GM23338 (cell line): ENCODE measurements at regions not wholly inside any gene's neighbourhood (a gene's known extent, or its start where the extent isn't known, plus 50 kb on each side); places are given as distances from the start of the nearest gene placed in this dataset.

Source experiments
- ATAC-seq: fragments of 200-7000 bp; cut with Tn5 transposase; 3 replicates; pipeline ENCODE4 v1.9.1; 2020
- DNase-seq: peaks from one replicate; pipeline ENCODE4 v3.0.0-alpha.2; 2015; ENCODE audit warnings: low spot score
- H2AFZ ChIP-seq: fragments of 200-600 bp; sonication (generic); 2 replicates; pipeline ENCODE4 v1.8.0; 2016; ENCODE audit warnings: antibody characterized with exemption, mild to moderate bottlenecking, moderate library complexity
- H3F3A ChIP-seq: fragments of 200-600 bp; sonication (generic); replicated peaks from 2 replicates; pipeline ENCODE4 v1.8.0; 2017; ENCODE audit warnings: antibody characterized with exemption, mixed run types, low read depth
- H3K27ac ChIP-seq: fragments of 200-600 bp; sonication (generic); 2 replicates; pipeline ENCODE4 v1.6.1; 2016; ENCODE audit warnings: low read depth
- H3K27me3 ChIP-seq: fragments of 200-600 bp; sonication (generic); 2 replicates; pipeline ENCODE4 v1.8.0; 2016; ENCODE audit warnings: mild to moderate bottlenecking, mixed run types, moderate library complexity; ENCODE audit not compliant: insufficient read depth
- H3K36me3 ChIP-seq: fragments of 200-600 bp; sonication (generic); 2 replicates; pipeline ENCODE4 v1.8.0; 2016; ENCODE audit warnings: mild to moderate bottlenecking; ENCODE audit not compliant: insufficient read depth
- H3K4me1 ChIP-seq: fragments of 200-600 bp; sonication (generic); 2 replicates; pipeline ENCODE4 v1.8.0; 2016; ENCODE audit warnings: mild to moderate bottlenecking, moderate library complexity; ENCODE audit not compliant: insufficient read depth
- H3K4me2 ChIP-seq: fragments of 200-600 bp; sonication (generic); 2 replicates; pipeline ENCODE4 v1.7.1; 2017; ENCODE audit warnings: mixed run types
- H3K4me3 ChIP-seq: fragments of 200-600 bp; sonication (generic); 2 replicates; pipeline ENCODE4 v1.6.1; 2016; ENCODE audit warnings: mixed run types
- H3K79me2 ChIP-seq: fragments of 200-600 bp; sonication (generic); replicated peaks from 2 replicates; pipeline ENCODE4 v1.8.0; 2017; ENCODE audit warnings: mild to moderate bottlenecking; ENCODE audit not compliant: insufficient read depth
- H3K9me2 ChIP-seq: fragments of 200-600 bp; sonication (generic); 2 replicates; pipeline ENCODE4 v1.8.0; 2017; ENCODE audit not compliant: insufficient read depth
- H4K20me1 ChIP-seq: fragments of 200-600 bp; sonication (generic); replicated peaks from 2 replicates; pipeline ENCODE4 v1.8.0; 2017; ENCODE audit warnings: mild to moderate bottlenecking; ENCODE audit not compliant: insufficient read depth
- H3K27ac Mint-ChIP-seq: 2 replicates; pipeline ENCODE4 v1.8.0; 2020; ENCODE audit warnings: inconsistent platforms, mild to moderate bottlenecking, moderate library complexity, mixed read lengths
- H3K27me3 Mint-ChIP-seq: 3 replicates; pipeline ENCODE4 v1.8.0; 2022; ENCODE audit warnings: low read depth, mild to moderate bottlenecking, moderate library complexity, mixed read lengths, inconsistent platforms; ENCODE audit not compliant: insufficient read depth, poor library complexity
- H3K36me3 Mint-ChIP-seq: 3 replicates; pipeline ENCODE4 v1.8.0; 2021; ENCODE audit warnings: low read depth, mild to moderate bottlenecking, inconsistent platforms, moderate library complexity, mixed read lengths
- H3K4me1 Mint-ChIP-seq: 3 replicates; pipeline ENCODE4 v1.8.0; 2020; ENCODE audit warnings: mild to moderate bottlenecking, inconsistent platforms, mixed read lengths
- H3K4me3 Mint-ChIP-seq: 3 replicates; pipeline ENCODE4 v1.8.0; 2021; ENCODE audit warnings: moderate library complexity, mild to moderate bottlenecking, inconsistent platforms, mixed read lengths
- H3K9me3 Mint-ChIP-seq: 3 replicates; pipeline ENCODE4 v1.8.0; 2020; ENCODE audit warnings: moderate library complexity, mild to moderate bottlenecking, inconsistent platforms, mixed read lengths
- EZH2 ChIP-seq: fragments of 200-600 bp; sonication (generic); IDR thresholded peaks from one replicate; pipeline ENCODE4 v1.8.0; 2017; ENCODE audit warnings: antibody characterized with exemption, mild to moderate bottlenecking, low read depth; ENCODE audit not compliant: unreplicated experiment
- EZH2phosphoT487 ChIP-seq: fragments of 200-600 bp; sonication (generic); IDR thresholded peaks from one replicate; pipeline ENCODE4 v1.8.1; 2018; ENCODE audit warnings: antibody characterized with exemption; ENCODE audit not compliant: unreplicated experiment
- STAT1 ChIP-seq: IDR thresholded peaks from one replicate; pipeline ENCODE4 v1.6.1; 2016; ENCODE audit warnings: antibody characterized with exemption; ENCODE audit not compliant: unreplicated experiment
- ZNF331 ChIP-seq: fragments of 250-450 bp; sonication (Bioruptor Pico); IDR thresholded peaks from 2 replicates; pipeline ENCODE4 v1.5.0; 2020; ENCODE audit warnings: low read depth, mild to moderate bottlenecking, moderate library complexity
- TF ChIP-seq, protein P1 (sequence below): IDR thresholded peaks from 2 replicates; pipeline ENCODE4 v1.6.1; 2016; ENCODE audit warnings: antibody characterized with exemption
- TF ChIP-seq, protein P2 (sequence below): fragments of 250-450 bp; sonication (Bioruptor Pico); IDR thresholded peaks from 2 replicates; pipeline ENCODE4 v1.5.0; 2020; ENCODE audit warnings: mild to moderate bottlenecking, moderate library complexity
- TF ChIP-seq, protein P3 (sequence below): IDR thresholded peaks from one replicate; pipeline ENCODE4 v1.6.1; 2018; ENCODE audit warnings: antibody characterized with exemption; ENCODE audit not compliant: unreplicated experiment

DNA sequence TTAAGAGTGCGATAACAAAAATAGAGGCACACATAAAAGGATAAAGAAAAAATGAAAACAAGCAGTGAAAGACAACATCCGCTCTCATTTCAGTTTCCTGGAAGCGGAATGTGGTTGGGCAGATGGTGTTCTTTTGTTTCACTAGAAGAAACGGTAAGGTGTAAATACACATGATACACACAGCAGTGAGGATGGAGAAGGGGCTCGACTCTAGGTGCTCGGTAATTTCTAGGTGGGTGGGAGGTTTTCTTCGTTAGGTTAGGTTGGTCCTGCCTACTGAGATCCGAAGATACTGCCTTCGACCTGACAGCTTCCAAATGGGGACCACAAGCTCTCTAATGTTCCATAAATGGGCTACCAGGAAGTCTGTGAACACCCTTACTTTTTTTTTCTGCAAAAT lies 1082.5 kb downstream of the BCL11B start:
- Histone ChIP-seq H3K27ac (no peak overlapping the region), H3F3A (no peaks in the 10 kb centered on the region), H3K36me3 (no peaks in the 10 kb centered on the region), H3K4me1 (no peaks in the 10 kb centered on the region), H3K4me3 (no peak overlapping the region), H3K79me2 (no peaks in the 10 kb centered on the region), H3K4me2 (no peak overlapping the region), H4K20me1 (no peaks in the 10 kb centered on the region), H2AFZ (no peak overlapping the region), H3K27me3 (no peaks in the 10 kb centered on the region), H3K9me2 (peaks cover 26% of the 10 kb centered on the region)
- TF ChIP-seq, protein P1, sequence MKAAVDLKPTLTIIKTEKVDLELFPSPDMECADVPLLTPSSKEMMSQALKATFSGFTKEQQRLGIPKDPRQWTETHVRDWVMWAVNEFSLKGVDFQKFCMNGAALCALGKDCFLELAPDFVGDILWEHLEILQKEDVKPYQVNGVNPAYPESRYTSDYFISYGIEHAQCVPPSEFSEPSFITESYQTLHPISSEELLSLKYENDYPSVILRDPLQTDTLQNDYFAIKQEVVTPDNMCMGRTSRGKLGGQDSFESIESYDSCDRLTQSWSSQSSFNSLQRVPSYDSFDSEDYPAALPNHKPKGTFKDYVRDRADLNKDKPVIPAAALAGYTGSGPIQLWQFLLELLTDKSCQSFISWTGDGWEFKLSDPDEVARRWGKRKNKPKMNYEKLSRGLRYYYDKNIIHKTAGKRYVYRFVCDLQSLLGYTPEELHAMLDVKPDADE: no peak
- TF ChIP-seq, protein P2, sequence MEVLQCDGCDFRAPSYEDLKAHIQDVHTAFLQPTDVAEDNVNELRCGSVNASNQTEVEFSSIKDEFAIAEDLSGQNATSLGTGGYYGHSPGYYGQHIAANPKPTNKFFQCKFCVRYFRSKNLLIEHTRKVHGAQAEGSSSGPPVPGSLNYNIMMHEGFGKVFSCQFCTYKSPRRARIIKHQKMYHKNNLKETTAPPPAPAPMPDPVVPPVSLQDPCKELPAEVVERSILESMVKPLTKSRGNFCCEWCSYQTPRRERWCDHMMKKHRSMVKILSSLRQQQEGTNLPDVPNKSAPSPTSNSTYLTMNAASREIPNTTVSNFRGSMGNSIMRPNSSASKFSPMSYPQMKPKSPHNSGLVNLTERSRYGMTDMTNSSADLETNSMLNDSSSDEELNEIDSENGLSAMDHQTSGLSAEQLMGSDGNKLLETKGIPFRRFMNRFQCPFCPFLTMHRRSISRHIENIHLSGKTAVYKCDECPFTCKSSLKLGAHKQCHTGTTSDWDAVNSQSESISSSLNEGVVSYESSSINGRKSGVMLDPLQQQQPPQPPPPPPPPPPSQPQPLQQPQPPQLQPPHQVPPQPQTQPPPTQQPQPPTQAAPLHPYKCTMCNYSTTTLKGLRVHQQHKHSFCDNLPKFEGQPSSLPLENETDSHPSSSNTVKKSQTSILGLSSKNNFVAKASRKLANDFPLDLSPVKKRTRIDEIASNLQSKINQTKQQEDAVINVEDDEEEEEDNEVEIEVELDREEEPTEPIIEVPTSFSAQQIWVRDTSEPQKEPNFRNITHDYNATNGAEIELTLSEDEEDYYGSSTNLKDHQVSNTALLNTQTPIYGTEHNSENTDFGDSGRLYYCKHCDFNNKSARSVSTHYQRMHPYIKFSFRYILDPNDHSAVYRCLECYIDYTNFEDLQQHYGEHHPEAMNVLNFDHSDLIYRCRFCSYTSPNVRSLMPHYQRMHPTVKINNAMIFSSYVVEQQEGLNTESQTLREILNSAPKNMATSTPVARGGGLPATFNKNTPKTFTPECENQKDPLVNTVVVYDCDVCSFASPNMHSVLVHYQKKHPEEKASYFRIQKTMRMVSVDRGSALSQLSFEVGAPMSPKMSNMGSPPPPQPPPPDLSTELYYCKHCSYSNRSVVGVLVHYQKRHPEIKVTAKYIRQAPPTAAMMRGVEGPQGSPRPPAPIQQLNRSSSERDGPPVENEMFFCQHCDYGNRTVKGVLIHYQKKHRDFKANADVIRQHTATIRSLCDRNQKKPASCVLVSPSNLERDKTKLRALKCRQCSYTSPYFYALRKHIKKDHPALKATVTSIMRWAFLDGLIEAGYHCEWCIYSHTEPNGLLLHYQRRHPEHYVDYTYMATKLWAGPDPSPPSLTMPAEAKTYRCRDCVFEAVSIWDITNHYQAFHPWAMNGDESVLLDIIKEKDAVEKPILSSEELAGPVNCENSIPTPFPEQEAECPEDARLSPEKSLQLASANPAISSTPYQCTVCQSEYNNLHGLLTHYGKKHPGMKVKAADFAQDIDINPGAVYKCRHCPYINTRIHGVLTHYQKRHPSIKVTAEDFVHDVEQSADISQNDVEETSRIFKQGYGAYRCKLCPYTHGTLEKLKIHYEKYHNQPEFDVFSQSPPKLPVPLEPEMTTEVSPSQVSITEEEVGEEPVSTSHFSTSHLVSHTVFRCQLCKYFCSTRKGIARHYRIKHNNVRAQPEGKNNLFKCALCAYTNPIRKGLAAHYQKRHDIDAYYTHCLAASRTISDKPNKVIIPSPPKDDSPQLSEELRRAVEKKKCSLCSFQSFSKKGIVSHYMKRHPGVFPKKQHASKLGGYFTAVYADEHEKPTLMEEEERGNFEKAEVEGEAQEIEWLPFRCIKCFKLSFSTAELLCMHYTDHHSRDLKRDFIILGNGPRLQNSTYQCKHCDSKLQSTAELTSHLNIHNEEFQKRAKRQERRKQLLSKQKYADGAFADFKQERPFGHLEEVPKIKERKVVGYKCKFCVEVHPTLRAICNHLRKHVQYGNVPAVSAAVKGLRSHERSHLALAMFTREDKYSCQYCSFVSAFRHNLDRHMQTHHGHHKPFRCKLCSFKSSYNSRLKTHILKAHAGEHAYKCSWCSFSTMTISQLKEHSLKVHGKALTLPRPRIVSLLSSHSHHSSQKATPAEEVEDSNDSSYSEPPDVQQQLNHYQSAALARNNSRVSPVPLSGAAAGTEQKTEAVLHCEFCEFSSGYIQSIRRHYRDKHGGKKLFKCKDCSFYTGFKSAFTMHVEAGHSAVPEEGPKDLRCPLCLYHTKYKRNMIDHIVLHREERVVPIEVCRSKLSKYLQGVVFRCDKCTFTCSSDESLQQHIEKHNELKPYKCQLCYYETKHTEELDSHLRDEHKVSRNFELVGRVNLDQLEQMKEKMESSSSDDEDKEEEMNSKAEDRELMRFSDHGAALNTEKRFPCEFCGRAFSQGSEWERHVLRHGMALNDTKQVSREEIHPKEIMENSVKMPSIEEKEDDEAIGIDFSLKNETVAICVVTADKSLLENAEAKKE (CRISPR knock-in tag): no peak
- TF ChIP-seq, protein P3, sequence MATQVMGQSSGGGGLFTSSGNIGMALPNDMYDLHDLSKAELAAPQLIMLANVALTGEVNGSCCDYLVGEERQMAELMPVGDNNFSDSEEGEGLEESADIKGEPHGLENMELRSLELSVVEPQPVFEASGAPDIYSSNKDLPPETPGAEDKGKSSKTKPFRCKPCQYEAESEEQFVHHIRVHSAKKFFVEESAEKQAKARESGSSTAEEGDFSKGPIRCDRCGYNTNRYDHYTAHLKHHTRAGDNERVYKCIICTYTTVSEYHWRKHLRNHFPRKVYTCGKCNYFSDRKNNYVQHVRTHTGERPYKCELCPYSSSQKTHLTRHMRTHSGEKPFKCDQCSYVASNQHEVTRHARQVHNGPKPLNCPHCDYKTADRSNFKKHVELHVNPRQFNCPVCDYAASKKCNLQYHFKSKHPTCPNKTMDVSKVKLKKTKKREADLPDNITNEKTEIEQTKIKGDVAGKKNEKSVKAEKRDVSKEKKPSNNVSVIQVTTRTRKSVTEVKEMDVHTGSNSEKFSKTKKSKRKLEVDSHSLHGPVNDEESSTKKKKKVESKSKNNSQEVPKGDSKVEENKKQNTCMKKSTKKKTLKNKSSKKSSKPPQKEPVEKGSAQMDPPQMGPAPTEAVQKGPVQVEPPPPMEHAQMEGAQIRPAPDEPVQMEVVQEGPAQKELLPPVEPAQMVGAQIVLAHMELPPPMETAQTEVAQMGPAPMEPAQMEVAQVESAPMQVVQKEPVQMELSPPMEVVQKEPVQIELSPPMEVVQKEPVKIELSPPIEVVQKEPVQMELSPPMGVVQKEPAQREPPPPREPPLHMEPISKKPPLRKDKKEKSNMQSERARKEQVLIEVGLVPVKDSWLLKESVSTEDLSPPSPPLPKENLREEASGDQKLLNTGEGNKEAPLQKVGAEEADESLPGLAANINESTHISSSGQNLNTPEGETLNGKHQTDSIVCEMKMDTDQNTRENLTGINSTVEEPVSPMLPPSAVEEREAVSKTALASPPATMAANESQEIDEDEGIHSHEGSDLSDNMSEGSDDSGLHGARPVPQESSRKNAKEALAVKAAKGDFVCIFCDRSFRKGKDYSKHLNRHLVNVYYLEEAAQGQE: no peak
- TF ChIP-seq EZH2phosphoT487: no peak
- no peak for TF ChIP-seq EZH2
- TF ChIP-seq STAT1: no peak
- TF ChIP-seq ZNF331 (CRISPR knock-in tag): no peak
- Mint-ChIP-seq H3K4me1 (no peaks in the 10 kb centered on the region; the same call in 2 of the 3 replicates), H3K36me3 (no peaks in the 10 kb centered on the region), H3K4me3 (no peak overlapping the region), H3K9me3 (no peaks in the 10 kb centered on the region; the same call in 2 of the 3 replicates), H3K27me3 (peaks cover 2% of the 10 kb centered on the region), H3K27ac (no peak overlapping the region)
- DNase-seq: no peak
- ATAC-seq: no peak
